CD4-positive, alpha-beta T cell (primary cell): ENCODE measurements at regions not wholly inside any gene's neighbourhood (a gene's known extent, or its start where the extent isn't known, plus 50 kb on each side); places are given as distances from the start of the nearest gene placed in this dataset.

ENCODE experiments used
- ATAC-seq: fragments of 200-7000 bp; cut with Tn5 transposase; one replicate; pipeline ENCODE4 v1.10.0; 2022; ENCODE audit warnings: mild to moderate bottlenecking; ENCODE audit not compliant: poor library complexity
- CTCF ChIA-PET: fragments of 350-600 bp; sonication (Branson Sonifier 250); formaldehyde crosslinking; loops from one replicate; lab custom pipeline; 2021; ENCODE audit warnings: antibody characterized with exemption, inconsistent platforms; lab: Charles Lee
- POLR2A ChIA-PET: fragments of 350-600 bp; sonication (Branson Sonifier 250); formaldehyde crosslinking; loops from one replicate; lab custom pipeline; 2021; ENCODE audit warnings: antibody characterized with exemption, inconsistent platforms; lab: Charles Lee
- DNase-seq, 14 experiments: peaks; one replicate each; pipeline ENCODE4 v3.0.0-alpha.2; 2013 to 2020; ENCODE audit warnings: mixed read lengths in 2 of 14
- H3K27ac ChIP-seq, 2 donors: one replicate each; pipeline versions ENCODE4 v1.5.1 to v1.7.0; 2013; ENCODE audit warnings: low read length in 2 of 2, low read depth in 1 of 2, mild to moderate bottlenecking in 1 of 2
- H3K27me3 ChIP-seq, 2 experiments: 1 replicate in 1 of 2; 2 replicates in 1 of 2; pipeline versions ENCODE4 v1.6.1 to v1.7.0; 2013; ENCODE audit warnings: low read length in 2 of 2, control low read depth in 1 of 2, mild to moderate bottlenecking in 1 of 2, moderate library complexity in 1 of 2; ENCODE audit not compliant: insufficient read depth in 2 of 2, control insufficient read depth in 1 of 2
- H3K36me3 ChIP-seq: one replicate; pipeline ENCODE4 v1.6.1; 2013; ENCODE audit warnings: low read length, control low read depth; ENCODE audit not compliant: insufficient read depth
- H3K4me1 ChIP-seq: one replicate; pipeline ENCODE4 v1.6.1; 2013; ENCODE audit warnings: low read length, control low read depth; ENCODE audit not compliant: insufficient read depth
- H3K4me3 ChIP-seq: one replicate; pipeline ENCODE4 v1.5.1; 2013; ENCODE audit warnings: mild to moderate bottlenecking, low read length, moderate library complexity
- H3K9me3 ChIP-seq, 2 experiments: 1 replicate in 1 of 2; 2 replicates in 1 of 2; pipeline versions ENCODE4 v1.6.1 to v1.7.0; 2013; ENCODE audit warnings: low read length in 2 of 2, mild to moderate bottlenecking in 2 of 2, control low read depth in 1 of 2, moderate library complexity in 1 of 2; ENCODE audit not compliant: control insufficient read depth in 1 of 2, insufficient read depth in 1 of 2
- H3K27ac Mint-ChIP-seq: one replicate; pipeline ENCODE4 v1.8.0; 2020; ENCODE audit warnings: mixed read lengths
- H3K27me3 Mint-ChIP-seq: one replicate; pipeline ENCODE4 v1.8.0; 2021; ENCODE audit warnings: mixed read lengths
- H3K36me3 Mint-ChIP-seq: one replicate; pipeline ENCODE4 v1.8.0; 2021; ENCODE audit warnings: low read depth, mixed read lengths
- H3K4me1 Mint-ChIP-seq: one replicate; pipeline ENCODE4 v1.8.0; 2021; ENCODE audit warnings: low read depth, mixed read lengths
- H3K4me3 Mint-ChIP-seq: one replicate; pipeline ENCODE4 v1.8.0; 2020; ENCODE audit warnings: mild to moderate bottlenecking, mixed read lengths
- H3K9me3 Mint-ChIP-seq: one replicate; pipeline ENCODE4 v1.8.0; 2020; ENCODE audit warnings: mixed read lengths
- intact Hi-C, 2 experiments: fragments of 100-400 bp; cut with DNase I in 1 of 2; cut with micrococcal nuclease in 1 of 2; formaldehyde crosslinking; loops; one replicate each; pipeline versions ENCODE4 v1.15.1 to v1.9.0; 2023 to 2025; cut with DNase I, micrococcal nuclease
- TF ChIP-seq, protein P1 (sequence below): fragments of 200-600 bp; IDR thresholded peaks from one replicate; pipeline ENCODE4 v1.8.0; 2022; ENCODE audit warnings: antibody characterized with exemption, mild to moderate bottlenecking

DNA sequence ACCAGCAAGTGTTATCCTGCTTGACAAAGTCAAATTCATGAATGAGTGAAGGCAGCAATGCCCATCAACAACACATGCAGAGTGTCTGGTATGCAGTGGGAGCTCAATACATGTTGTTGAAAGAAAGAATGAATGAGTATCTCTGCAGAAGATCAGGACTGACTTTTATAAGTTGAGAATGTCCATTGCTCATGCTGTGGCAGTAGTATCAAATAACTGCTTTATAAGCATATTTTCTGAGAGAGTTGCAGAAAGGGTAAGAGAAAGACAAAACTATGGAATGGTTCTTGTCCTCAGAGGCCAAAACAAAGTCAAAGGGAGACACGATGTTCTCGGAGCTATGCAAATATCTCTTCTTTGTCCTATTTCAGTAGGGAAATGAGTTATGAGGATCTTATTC lies 288.7 kb downstream of the LMX1A start:
- intact Hi-C loops: no loop called here
- Histone ChIP-seq H3K27me3 (no peaks in the 10 kb centered on the region), H3K4me3 (no peak overlapping the region), H3K9me3 (no peaks in the 10 kb centered on the region), H3K36me3 (no peaks in the 10 kb centered on the region), H3K4me1 (no peaks in the 10 kb centered on the region), H3K27ac (no peak overlapping the region)
- Mint-ChIP-seq H3K9me3 (no peaks in the 10 kb centered on the region), H3K27ac (no peak overlapping the region), H3K4me3 (no peak overlapping the region), H3K4me1 (no peaks in the 10 kb centered on the region), H3K27me3 (no peaks in the 10 kb centered on the region), H3K36me3 (no peaks in the 10 kb centered on the region)
- ChIA-PET POLR2A (no interaction called here), CTCF (no interaction called here)
- ATAC-seq (no peak), DNase-seq (no peak)
- TF ChIP-seq, protein P1, sequence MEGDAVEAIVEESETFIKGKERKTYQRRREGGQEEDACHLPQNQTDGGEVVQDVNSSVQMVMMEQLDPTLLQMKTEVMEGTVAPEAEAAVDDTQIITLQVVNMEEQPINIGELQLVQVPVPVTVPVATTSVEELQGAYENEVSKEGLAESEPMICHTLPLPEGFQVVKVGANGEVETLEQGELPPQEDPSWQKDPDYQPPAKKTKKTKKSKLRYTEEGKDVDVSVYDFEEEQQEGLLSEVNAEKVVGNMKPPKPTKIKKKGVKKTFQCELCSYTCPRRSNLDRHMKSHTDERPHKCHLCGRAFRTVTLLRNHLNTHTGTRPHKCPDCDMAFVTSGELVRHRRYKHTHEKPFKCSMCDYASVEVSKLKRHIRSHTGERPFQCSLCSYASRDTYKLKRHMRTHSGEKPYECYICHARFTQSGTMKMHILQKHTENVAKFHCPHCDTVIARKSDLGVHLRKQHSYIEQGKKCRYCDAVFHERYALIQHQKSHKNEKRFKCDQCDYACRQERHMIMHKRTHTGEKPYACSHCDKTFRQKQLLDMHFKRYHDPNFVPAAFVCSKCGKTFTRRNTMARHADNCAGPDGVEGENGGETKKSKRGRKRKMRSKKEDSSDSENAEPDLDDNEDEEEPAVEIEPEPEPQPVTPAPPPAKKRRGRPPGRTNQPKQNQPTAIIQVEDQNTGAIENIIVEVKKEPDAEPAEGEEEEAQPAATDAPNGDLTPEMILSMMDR: no peak

DNA sequence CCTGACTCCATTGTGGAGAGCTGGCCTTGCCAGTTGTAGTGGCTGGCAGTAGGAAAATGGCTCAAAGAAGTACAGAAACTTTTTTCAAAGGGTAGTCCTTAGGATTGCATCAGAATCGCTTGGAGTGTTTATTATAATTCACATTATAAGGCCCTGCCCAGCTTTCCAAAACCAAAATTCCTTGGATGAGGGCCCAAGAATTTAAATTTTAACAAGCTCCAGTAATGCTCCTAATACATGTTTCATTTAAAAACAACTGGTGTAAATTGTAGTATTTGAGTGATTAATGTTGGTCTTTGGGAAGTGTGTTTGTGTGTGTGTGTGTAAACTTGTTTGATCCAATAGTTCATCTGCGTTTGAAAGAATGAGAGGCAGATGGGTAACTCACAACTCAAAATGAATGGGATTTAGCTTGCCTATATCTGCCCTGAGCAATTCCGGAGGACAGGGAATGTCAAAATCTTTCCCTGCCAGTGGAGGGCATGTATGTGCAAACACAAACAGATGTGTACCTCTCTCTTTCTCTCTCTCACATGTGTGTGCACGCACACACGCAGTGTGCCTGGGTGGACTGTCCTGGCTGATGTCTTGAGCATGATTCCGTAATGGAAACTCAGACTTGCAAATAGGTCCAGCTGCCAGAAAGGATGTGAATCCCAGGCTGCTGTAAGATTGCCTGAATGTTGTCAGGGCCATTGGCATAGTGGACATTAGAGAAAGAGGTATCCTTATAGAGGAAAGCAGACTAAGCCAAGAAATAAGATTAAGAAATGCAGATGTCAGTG lies 293.1 kb downstream of the LMX1A start:
- H3K36me3 ChIP-seq: no peaks in the 10 kb centered on the region
- H3K4me1 Mint-ChIP-seq: no peaks in the 10 kb centered on the region
- H3K27ac Mint-ChIP-seq: no peak overlapping the region
- intact Hi-C loops: no loop called here
- POLR2A ChIA-PET: no interaction called here
- no peak overlapping the region for H3K27ac ChIP-seq
- ATAC-seq (no peak), DNase-seq (no peak)
- no peaks in the 10 kb centered on the region for H3K27me3 ChIP-seq
- no peaks in the 10 kb centered on the region for H3K27me3 Mint-ChIP-seq
- no peaks in the 10 kb centered on the region for H3K4me1 ChIP-seq
- H3K9me3 ChIP-seq: no peaks in the 10 kb centered on the region
- no peaks in the 10 kb centered on the region for H3K36me3 Mint-ChIP-seq
- no peaks in the 10 kb centered on the region for H3K9me3 Mint-ChIP-seq
- H3K4me3 ChIP-seq: no peak overlapping the region
- H3K4me3 Mint-ChIP-seq: no peak overlapping the region
- TF ChIP-seq, protein P1: no peak
- CTCF ChIA-PET: no interaction called here

DNA sequence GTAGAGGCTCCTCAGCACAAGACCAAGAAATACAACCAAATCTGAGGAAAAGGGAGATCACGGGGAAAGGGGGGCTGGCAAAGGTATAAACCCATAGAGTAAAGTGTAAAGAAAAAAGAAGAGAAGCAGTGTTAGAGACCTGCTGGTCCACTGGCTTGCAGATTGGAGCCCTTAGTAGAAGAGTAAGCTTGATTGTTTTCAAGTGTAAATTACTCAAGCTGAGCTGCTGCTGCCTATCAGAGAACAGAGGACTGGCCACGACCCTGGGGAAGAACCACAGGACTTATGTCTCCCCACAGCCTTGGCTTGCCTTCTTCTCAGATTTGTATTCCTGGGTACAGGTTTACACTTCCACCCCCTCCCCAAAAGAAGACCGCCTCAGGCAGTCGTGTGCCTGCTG lies 294.2 kb downstream of the LMX1A start:
- H3K27me3 ChIP-seq: no peaks in the 10 kb centered on the region
- no peaks in the 10 kb centered on the region for H3K27me3 Mint-ChIP-seq
- H3K4me3 Mint-ChIP-seq: no peak overlapping the region
- no peak overlapping the region for H3K4me3 ChIP-seq
- intact Hi-C loops: no loop called here
- no peak overlapping the region for H3K27ac ChIP-seq
- no peaks in the 10 kb centered on the region for H3K9me3 ChIP-seq
- no peak overlapping the region for H3K27ac Mint-ChIP-seq
- DNase-seq (no peak), ATAC-seq (no peak)
- H3K4me1 Mint-ChIP-seq: no peaks in the 10 kb centered on the region
- CTCF ChIA-PET: no interaction called here
- POLR2A ChIA-PET: no interaction called here
- TF ChIP-seq, protein P1: no peak
- H3K36me3 ChIP-seq: no peaks in the 10 kb centered on the region
- H3K4me1 ChIP-seq: no peaks in the 10 kb centered on the region
- no peaks in the 10 kb centered on the region for H3K36me3 Mint-ChIP-seq
- no peaks in the 10 kb centered on the region for H3K9me3 Mint-ChIP-seq
